PC-3 (cell line): ENCODE measurements at regions not wholly inside any gene's neighbourhood (a gene's known extent, or its start where the extent isn't known, plus 50 kb on each side); places are given as distances from the start of the nearest gene placed in this dataset.

Experiments used
- ATAC-seq: fragments of 200-7000 bp; cut with Tn5 transposase; 2 replicates; pipeline ENCODE4 v1.9.1; 2020; ENCODE audit warnings: mild to moderate bottlenecking, moderate library complexity
- BruUV-seq: library from RNA; stranded (reverse); fragments of 400-500 nt; replicated peaks from 2 replicates; lab custom pipeline; 2021; lab: Mats Ljungman, UMichigan
- CTCF ChIA-PET: fragments of 300-600 bp; sonication (Branson Sonifier 250); formaldehyde crosslinking; loops from one replicate; lab custom pipeline; 2022; ENCODE audit warnings: antibody characterized with exemption; lab: Charles Lee
- POLR2A ChIA-PET: fragments of 300-600 bp; sonication (Branson Sonifier 250); formaldehyde crosslinking; loops from one replicate; lab custom pipeline; 2022; ENCODE audit warnings: antibody characterized with exemption; ENCODE audit not compliant: unreplicated experiment; lab: Charles Lee
- DNase-seq: peaks from one replicate; pipeline ENCODE4 v3.0.0-alpha.2; 2015
- H2AFZ ChIP-seq: fragments of 300-600 bp; sonication (generic); 2 replicates; pipeline ENCODE4 v1.6.0; 2016; ENCODE audit warnings: antibody characterized with exemption, low read length
- H3F3A ChIP-seq: fragments of 300-600 bp; sonication (generic); one replicate; pipeline ENCODE4 v1.6.0; 2017; ENCODE audit warnings: antibody characterized with exemption, low read length, control low read depth, mild to moderate bottlenecking; ENCODE audit not compliant: unreplicated experiment
- H3K27ac ChIP-seq: fragments of 300-600 bp; sonication (generic); 2 replicates; pipeline ENCODE4 v1.5.1; 2016; ENCODE audit warnings: mild to moderate bottlenecking, low read length
- H3K27me3 ChIP-seq: fragments of 300-600 bp; sonication (generic); 2 replicates; pipeline ENCODE4 v1.6.1; 2016; ENCODE audit warnings: low read length, mixed read lengths
- H3K36me3 ChIP-seq: fragments of 300-600 bp; sonication (generic); 2 replicates; pipeline ENCODE4 v1.6.1; 2016; ENCODE audit warnings: low read depth, mixed run types, low read length, mixed read lengths
- H3K4me1 ChIP-seq: fragments of 300-600 bp; sonication (generic); 2 replicates; pipeline ENCODE4 v1.5.1; 2016; ENCODE audit warnings: low read length; ENCODE audit not compliant: insufficient read depth
- H3K4me2 ChIP-seq: fragments of 300-600 bp; sonication (generic); 2 replicates; pipeline ENCODE4 v1.6.0; 2016; ENCODE audit warnings: low read length
- H3K4me3 ChIP-seq: fragments of 300-600 bp; sonication (generic); 2 replicates; pipeline ENCODE4 v1.5.1; 2016; ENCODE audit warnings: mild to moderate bottlenecking, low read length, mixed read lengths
- H3K79me2 ChIP-seq: fragments of 300-600 bp; sonication (generic); 2 replicates; pipeline ENCODE4 v1.6.1; 2017; ENCODE audit warnings: low read length, mixed read lengths
- H3K9ac ChIP-seq: fragments of 300-600 bp; sonication (generic); 2 replicates; pipeline ENCODE4 v1.6.0; 2016; ENCODE audit warnings: mild to moderate bottlenecking, low read length
- H3K9me2 ChIP-seq: fragments of 300-600 bp; sonication (generic); replicated peaks from 2 replicates; pipeline ENCODE4 v1.6.1; 2016; ENCODE audit warnings: mixed run types, low read length, mixed read lengths
- H3K9me3 ChIP-seq: fragments of 300-600 bp; sonication (generic); 2 replicates; pipeline ENCODE4 v1.6.1; 2016; ENCODE audit warnings: low read length, mixed read lengths
- H4K20me1 ChIP-seq: fragments of 300-600 bp; sonication (generic); 2 replicates; pipeline ENCODE4 v1.6.1; 2016; ENCODE audit warnings: low read length, mixed read lengths
- EZH2 ChIP-seq: fragments of 300-600 bp; sonication (generic); IDR thresholded peaks from one replicate; pipeline ENCODE4 v1.6.1; 2017; ENCODE audit warnings: antibody characterized with exemption, mild to moderate bottlenecking, low read length; ENCODE audit not compliant: unreplicated experiment
- EZH2phosphoT487 ChIP-seq: fragments of 300-600 bp; sonication (generic); IDR thresholded peaks from 2 replicates; pipeline ENCODE4 v1.6.1; 2018; ENCODE audit warnings: mild to moderate bottlenecking, antibody characterized with exemption, low read length, borderline replicate concordance
- intact Hi-C: fragments of 100-400 bp; cut with micrococcal nuclease; formaldehyde crosslinking; loops from 2 replicates; pipeline ENCODE4 v1.9.0; 2023
- TF ChIP-seq, protein P1 (sequence below): fragments of 300-600 bp; sonication (generic); conservative IDR thresholded peaks from 2 replicates; pipeline ENCODE4 v1.5.1; 2017; ENCODE audit warnings: antibody characterized with exemption, low read depth, mild to moderate bottlenecking, low read length

DNA sequence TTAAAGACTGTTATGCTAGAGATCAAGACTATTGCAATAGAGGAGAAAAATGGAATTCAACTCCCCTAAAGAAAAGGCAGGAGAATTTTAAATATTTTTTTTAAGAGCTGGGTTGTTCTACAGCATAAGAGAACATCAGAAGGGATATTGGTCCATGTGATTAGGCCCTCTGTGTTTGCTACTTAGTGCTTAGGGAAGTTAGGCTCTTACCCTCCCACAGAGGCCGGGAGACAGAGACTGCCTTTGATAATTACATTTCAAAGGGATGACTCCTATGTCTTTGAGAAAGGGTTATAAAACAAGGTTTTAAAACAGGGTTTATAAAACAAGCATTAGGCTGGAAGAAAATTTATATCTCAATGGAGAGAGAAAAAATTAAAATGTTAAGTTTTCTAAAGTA lies 1248.1 kb upstream of the PCDH20 start:
- H3K9me2 ChIP-seq = no peaks in the 10 kb centered on the region
- no peaks in the 10 kb centered on the region for H3F3A ChIP-seq
- H2AFZ ChIP-seq = no peak overlapping the region
- H3K4me2 ChIP-seq = no peak overlapping the region
- H3K36me3 ChIP-seq = no peaks in the 10 kb centered on the region
- no peaks in the 10 kb centered on the region for H4K20me1 ChIP-seq
- no peaks in the 10 kb centered on the region for H3K79me2 ChIP-seq
- TF ChIP-seq, protein P1, sequence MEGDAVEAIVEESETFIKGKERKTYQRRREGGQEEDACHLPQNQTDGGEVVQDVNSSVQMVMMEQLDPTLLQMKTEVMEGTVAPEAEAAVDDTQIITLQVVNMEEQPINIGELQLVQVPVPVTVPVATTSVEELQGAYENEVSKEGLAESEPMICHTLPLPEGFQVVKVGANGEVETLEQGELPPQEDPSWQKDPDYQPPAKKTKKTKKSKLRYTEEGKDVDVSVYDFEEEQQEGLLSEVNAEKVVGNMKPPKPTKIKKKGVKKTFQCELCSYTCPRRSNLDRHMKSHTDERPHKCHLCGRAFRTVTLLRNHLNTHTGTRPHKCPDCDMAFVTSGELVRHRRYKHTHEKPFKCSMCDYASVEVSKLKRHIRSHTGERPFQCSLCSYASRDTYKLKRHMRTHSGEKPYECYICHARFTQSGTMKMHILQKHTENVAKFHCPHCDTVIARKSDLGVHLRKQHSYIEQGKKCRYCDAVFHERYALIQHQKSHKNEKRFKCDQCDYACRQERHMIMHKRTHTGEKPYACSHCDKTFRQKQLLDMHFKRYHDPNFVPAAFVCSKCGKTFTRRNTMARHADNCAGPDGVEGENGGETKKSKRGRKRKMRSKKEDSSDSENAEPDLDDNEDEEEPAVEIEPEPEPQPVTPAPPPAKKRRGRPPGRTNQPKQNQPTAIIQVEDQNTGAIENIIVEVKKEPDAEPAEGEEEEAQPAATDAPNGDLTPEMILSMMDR = no peak
- TF ChIP-seq EZH2 (no peak), EZH2phosphoT487 (no peak)
- H3K27me3 ChIP-seq = no peaks in the 10 kb centered on the region
- no TSS peak for BruUV-seq
- H3K4me1 ChIP-seq = no peaks in the 10 kb centered on the region
- ChIA-PET POLR2A (no interaction called here), CTCF (no interaction called here)
- intact Hi-C loops = no loop called here
- ATAC-seq (no peak), DNase-seq (no peak)
- no peak overlapping the region for H3K4me3 ChIP-seq
- H3K9ac ChIP-seq = no peak overlapping the region
- H3K9me3 ChIP-seq = no peaks in the 10 kb centered on the region
- H3K27ac ChIP-seq = no peak overlapping the region

DNA sequence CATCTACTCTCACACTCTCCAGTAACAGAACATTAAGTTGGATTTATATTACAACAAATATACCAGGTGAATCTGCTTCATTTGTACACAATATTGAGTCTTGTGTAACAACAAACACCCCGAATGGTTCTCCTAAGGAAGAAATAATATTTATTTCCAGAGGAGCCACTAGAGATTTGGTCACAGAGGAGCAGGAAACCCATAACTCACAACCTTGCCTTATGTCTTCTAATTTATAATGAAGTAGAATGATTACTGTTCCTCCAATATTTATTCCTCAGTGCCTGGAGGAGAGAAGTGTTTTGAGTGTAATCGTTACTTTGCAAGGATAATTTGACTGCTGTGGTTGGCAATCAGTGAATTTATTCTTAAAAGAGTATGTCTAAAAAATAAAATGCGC lies 1243.7 kb upstream of the PCDH20 start:
- H4K20me1 ChIP-seq = no peaks in the 10 kb centered on the region
- H3K36me3 ChIP-seq = no peaks in the 10 kb centered on the region
- H3K4me1 ChIP-seq = no peaks in the 10 kb centered on the region
- no peak overlapping the region for H2AFZ ChIP-seq
- H3K4me2 ChIP-seq = no peak overlapping the region
- no peak for DNase-seq
- no peak overlapping the region for H3K27ac ChIP-seq
- no peak overlapping the region for H3K4me3 ChIP-seq
- no peaks in the 10 kb centered on the region for H3K9me3 ChIP-seq
- intact Hi-C loops = no loop called here
- H3K79me2 ChIP-seq = no peaks in the 10 kb centered on the region
- ATAC-seq = no peak
- no peaks in the 10 kb centered on the region for H3K9me2 ChIP-seq
- CTCF ChIA-PET = no interaction called here
- H3F3A ChIP-seq = no peaks in the 10 kb centered on the region
- no TSS peak for BruUV-seq
- TF ChIP-seq, protein P1 = no peak
- no peak for TF ChIP-seq EZH2phosphoT487
- POLR2A ChIA-PET = no interaction called here
- no peaks in the 10 kb centered on the region for H3K27me3 ChIP-seq
- H3K9ac ChIP-seq = no peak overlapping the region

DNA sequence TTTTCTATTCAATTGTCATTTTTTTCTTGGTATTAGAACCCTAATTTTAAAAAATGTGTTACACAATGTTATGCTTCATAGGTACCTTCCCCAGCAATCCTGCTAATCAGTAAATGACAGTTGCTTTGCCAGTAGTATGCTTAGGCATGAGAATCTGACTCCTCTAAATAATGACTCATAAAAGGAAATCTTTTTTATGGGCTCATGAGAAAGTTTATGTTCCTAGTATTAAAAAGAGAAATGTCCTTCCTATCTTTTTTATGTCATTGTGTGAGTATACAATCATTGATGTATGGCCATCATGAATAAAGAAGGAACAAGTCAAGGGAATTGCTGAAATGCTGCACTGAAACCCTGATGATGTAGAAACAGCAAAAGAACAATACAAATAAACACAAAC lies 1237.7 kb upstream of the PCDH20 start:
- no peaks in the 10 kb centered on the region for H3K9me3 ChIP-seq
- ChIA-PET CTCF (no interaction called here), POLR2A (no interaction called here)
- H3K27ac ChIP-seq = no peak overlapping the region
- intact Hi-C loops = loop anchor here (5.0 kb wide), 2 partner anchors 49 to 221 kb away; no protein-coding TSS in a partner anchor
- H3K4me3 ChIP-seq = no peak overlapping the region
- H3K4me2 ChIP-seq = no peak overlapping the region
- H3K9ac ChIP-seq = no peak overlapping the region
- H2AFZ ChIP-seq = no peak overlapping the region
- DNase-seq (peak; percentile 52), ATAC-seq (peak; percentile 88)
- H4K20me1 ChIP-seq = no peaks in the 10 kb centered on the region
- no peaks in the 10 kb centered on the region for H3K36me3 ChIP-seq
- no TSS peak for BruUV-seq
- H3F3A ChIP-seq = no peaks in the 10 kb centered on the region
- H3K79me2 ChIP-seq = no peaks in the 10 kb centered on the region
- H3K9me2 ChIP-seq = no peaks in the 10 kb centered on the region
- peaks cover 4% of the 10 kb centered on the region; the same call in 1 of the 2 replicates for H3K4me1 ChIP-seq
- TF ChIP-seq, protein P1 = no peak
- TF ChIP-seq EZH2phosphoT487 (no peak), EZH2 (no peak)
- no peaks in the 10 kb centered on the region for H3K27me3 ChIP-seq
